Neutrophil (primary cell): ENCODE measurements at regions not wholly inside any gene's neighbourhood (a gene's known extent, or its start where the extent isn't known, plus 50 kb on each side); places are given as distances from the start of the nearest gene placed in this dataset.

Experiments used
- H3K27ac ChIP-seq: fragments of 200-600 bp; sonication (generic); 2 replicates; pipeline ENCODE4 v1.5.1; 2016; ENCODE audit warnings: mild to moderate bottlenecking, moderate library complexity
- H3K27me3 ChIP-seq: fragments of 200-600 bp; sonication (generic); 2 replicates; pipeline ENCODE4 v1.6.0; 2016; ENCODE audit warnings: mild to moderate bottlenecking
- H3K36me3 ChIP-seq: fragments of 200-600 bp; sonication (generic); 2 replicates; pipeline ENCODE4 v1.5.1; 2017
- H3K4me1 ChIP-seq, 2 experiments: fragments of 200-600 bp in 1 of 2; sonication (generic) in 1 of 2; 1 replicate in 1 of 2; 2 replicates in 1 of 2; pipeline versions ENCODE4 v1.5.1 to v1.6.1; 2013 to 2016; ENCODE audit warnings: low read depth in 1 of 2, low read length in 1 of 2, mild to moderate bottlenecking in 1 of 2, moderate library complexity in 1 of 2; ENCODE audit not compliant: control insufficient read depth in 1 of 2, insufficient read depth in 1 of 2
- H3K4me3 ChIP-seq, 2 experiments: fragments of 200-600 bp in 1 of 2; sonication (generic) in 1 of 2; 1 replicate in 1 of 2; 2 replicates in 1 of 2; pipeline ENCODE4 v1.5.1; 2013 to 2016; ENCODE audit warnings: low read depth in 1 of 2, low read length in 1 of 2, mild to moderate bottlenecking in 1 of 2, moderate library complexity in 1 of 2
- H3K9me3 ChIP-seq: fragments of 200-600 bp; sonication (generic); 2 replicates; pipeline ENCODE4 v1.5.1; 2016
- CTCF ChIP-seq: fragments of 200-600 bp; sonication (generic); IDR thresholded peaks from 2 replicates; pipeline ENCODE4 v1.5.1; 2016; ENCODE audit warnings: antibody characterized with exemption

DNA sequence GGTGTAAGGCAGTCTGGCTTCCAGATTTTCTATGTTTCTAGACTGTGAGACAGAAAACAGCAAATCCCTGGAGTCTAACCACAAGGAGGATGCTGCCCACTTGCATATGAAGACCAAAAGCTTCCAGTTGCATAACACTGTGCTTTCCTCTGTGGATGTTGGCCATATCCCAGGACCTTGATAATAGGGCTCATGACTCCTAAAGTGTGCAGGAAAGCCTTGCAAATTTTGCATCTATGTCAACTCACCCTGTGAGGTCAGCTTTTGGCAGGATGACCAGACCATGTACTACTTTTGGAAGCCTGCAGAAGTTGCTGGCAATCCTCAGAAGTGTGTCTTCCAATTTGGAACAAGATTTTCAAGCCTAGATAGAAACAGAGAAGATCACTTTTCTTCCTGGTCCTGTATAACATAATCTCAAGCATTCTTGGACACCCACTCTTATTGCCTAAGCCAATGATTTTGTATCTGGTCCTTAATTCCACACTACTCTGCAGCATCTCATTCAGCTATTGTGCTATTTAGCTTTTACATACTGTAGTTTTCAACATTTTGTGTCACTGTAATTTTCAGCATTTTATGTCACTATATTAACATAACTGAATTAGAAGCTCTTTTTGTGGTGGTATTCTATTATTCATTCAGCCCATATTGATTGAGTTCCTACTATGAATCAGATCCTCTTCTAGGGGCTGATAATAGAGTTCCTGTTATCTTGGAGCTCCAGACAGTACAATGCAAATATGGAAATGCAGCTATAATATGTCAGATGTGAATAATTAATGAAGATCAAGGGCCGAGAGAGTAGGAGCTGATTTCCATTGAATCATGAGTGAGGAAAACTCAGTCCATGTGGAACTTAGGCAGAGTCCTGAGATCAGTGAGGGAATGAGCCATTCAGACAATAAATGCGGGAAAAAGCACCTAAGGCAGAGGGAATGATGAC lies 85.3 kb upstream of the RAB27B start:
- no peaks in the 10 kb centered on the region for H3K9me3 ChIP-seq
- no peak overlapping the region for H3K27ac ChIP-seq
- TF ChIP-seq CTCF: no peak
- H3K27me3 ChIP-seq: peaks cover 4% of the 10 kb centered on the region
- H3K4me1 ChIP-seq: no peaks in the 10 kb centered on the region
- H3K36me3 ChIP-seq: no peaks in the 10 kb centered on the region
- no peak overlapping the region for H3K4me3 ChIP-seq

DNA sequence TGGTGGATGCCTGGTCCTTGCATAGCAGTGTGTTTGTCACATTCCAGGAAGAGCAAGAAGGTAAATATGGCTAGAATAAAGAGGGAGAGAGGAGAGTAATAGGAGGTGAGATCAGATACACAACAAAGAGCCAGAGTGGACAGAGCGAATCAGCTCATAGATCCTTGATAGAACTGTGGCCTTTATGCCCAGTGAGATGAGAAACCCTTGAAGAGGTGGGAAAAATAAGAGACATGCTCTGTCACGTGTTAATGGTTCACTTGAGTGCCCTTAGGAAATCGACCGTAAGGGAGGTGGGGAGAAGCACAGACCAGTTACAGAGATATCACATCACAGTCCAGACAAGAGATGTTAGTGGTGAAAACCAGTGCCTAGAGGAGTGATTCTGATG lies 84.7 kb upstream of the RAB27B start:
- no peak overlapping the region for H3K27ac ChIP-seq
- H3K27me3 ChIP-seq: peaks cover 4% of the 10 kb centered on the region
- no peak for TF ChIP-seq CTCF
- no peak overlapping the region for H3K4me3 ChIP-seq
- H3K36me3 ChIP-seq: no peaks in the 10 kb centered on the region
- no peaks in the 10 kb centered on the region for H3K9me3 ChIP-seq
- no peaks in the 10 kb centered on the region for H3K4me1 ChIP-seq

- H3K4me1 ChIP-seq: no peaks in the 10 kb centered on the region
- no peaks in the 10 kb centered on the region for H3K9me3 ChIP-seq
- H3K27ac ChIP-seq: no peak overlapping the region
- no peaks in the 10 kb centered on the region for H3K36me3 ChIP-seq
- no peak overlapping the region for H3K4me3 ChIP-seq
- H3K27me3 ChIP-seq: no peaks in the 10 kb centered on the region
- TF ChIP-seq CTCF: no peak
Observed at GRCh38 chr18:54749291-54749690, 79.0 kb upstream of the RAB27B start.

DNA sequence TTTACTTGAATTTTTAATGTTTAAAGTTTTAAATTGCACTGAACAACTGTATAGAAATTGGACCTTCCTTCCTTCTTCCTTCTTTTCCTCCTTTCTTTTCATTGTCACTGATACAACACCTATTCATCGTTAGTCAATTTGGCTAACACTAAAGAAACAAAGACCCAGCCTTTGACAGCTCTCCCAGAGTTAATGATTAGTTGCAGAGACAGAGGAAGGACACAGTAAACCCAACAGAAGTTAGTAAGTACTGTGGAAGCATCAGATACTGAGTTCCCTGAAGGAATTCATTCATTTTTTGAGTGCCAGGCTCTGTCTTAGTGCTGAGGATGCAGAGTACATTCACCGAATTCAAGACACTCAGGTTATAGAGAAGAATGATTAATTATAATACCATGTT lies 77.9 kb upstream of the RAB27B start:
- H3K4me3 ChIP-seq: no peak overlapping the region
- no peaks in the 10 kb centered on the region for H3K36me3 ChIP-seq
- no peak overlapping the region for H3K27ac ChIP-seq
- H3K9me3 ChIP-seq: no peaks in the 10 kb centered on the region
- H3K4me1 ChIP-seq: no peaks in the 10 kb centered on the region
- TF ChIP-seq CTCF: no peak
- H3K27me3 ChIP-seq: no peaks in the 10 kb centered on the region

- H3K27ac ChIP-seq: no peak overlapping the region
- H3K36me3 ChIP-seq: no peaks in the 10 kb centered on the region
- H3K4me3 ChIP-seq: no peak overlapping the region
- TF ChIP-seq CTCF: no peak
- no peaks in the 10 kb centered on the region for H3K9me3 ChIP-seq
- H3K27me3 ChIP-seq: no peaks in the 10 kb centered on the region
- no peaks in the 10 kb centered on the region for H3K4me1 ChIP-seq
Observed at GRCh38 chr18:54752185-54752584, 76.1 kb upstream of the RAB27B start.
